DMS114 treated with DMSO at 0.1 percent for 48 hours (cell line): ENCODE measurements at regions not wholly inside any gene's neighbourhood (a gene's known extent, or its start where the extent isn't known, plus 50 kb on each side); places are given as distances from the start of the nearest gene placed in this dataset.
"Not testable (repeated sequence)": the region's sequence is repeated elsewhere in the genome, so short reads cannot be mapped to it uniquely, and the experiment has no call there.

Experiments used
- DNase-seq: peaks from one replicate; lab custom pipeline; 2025; ENCODE audit not compliant: unreplicated experiment; lab: John Stamatoyannopoulos, UW

GRCh38 chr18:29439398-29439797 lies 1262.5 kb upstream of the CDH2 start:
- no peak for DNase-seq

DNA sequence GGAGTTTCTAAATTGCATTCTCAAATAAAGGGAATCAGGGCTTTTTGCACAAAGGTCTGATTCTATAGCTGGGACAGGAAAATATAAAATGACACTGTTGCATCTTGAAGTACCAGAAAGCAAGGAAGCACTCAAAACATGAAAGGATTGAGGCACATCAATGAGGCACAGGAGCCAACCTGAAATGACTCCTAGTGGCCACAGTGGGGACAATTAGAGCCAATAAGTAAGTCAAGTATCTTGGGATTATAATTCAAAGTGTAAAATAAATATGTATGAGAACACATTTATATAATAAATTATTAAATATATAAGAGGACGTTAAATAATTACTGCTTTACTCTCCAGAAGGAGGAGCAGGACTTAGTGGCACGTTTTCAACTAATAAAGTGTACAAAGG lies 1259.5 kb upstream of the CDH2 start:
- no peak for DNase-seq

GRCh38 chr18:29434650-29435049 lies 1257.7 kb upstream of the CDH2 start:
- DNase-seq = no peak

- DNase-seq = no peak
Measured at GRCh38 chr18:29430416-29430815, 1253.5 kb upstream of the CDH2 start.

GRCh38 chr18:29418136-29418535 lies 1241.2 kb upstream of the CDH2 start:
- DNase-seq = no peak

- no peak for DNase-seq
Measured at GRCh38 chr18:29406996-29407395, 1230.1 kb upstream of the CDH2 start.

- no peak for DNase-seq
Measured at GRCh38 chr18:29397536-29397935, 1220.6 kb upstream of the CDH2 start.

DNA sequence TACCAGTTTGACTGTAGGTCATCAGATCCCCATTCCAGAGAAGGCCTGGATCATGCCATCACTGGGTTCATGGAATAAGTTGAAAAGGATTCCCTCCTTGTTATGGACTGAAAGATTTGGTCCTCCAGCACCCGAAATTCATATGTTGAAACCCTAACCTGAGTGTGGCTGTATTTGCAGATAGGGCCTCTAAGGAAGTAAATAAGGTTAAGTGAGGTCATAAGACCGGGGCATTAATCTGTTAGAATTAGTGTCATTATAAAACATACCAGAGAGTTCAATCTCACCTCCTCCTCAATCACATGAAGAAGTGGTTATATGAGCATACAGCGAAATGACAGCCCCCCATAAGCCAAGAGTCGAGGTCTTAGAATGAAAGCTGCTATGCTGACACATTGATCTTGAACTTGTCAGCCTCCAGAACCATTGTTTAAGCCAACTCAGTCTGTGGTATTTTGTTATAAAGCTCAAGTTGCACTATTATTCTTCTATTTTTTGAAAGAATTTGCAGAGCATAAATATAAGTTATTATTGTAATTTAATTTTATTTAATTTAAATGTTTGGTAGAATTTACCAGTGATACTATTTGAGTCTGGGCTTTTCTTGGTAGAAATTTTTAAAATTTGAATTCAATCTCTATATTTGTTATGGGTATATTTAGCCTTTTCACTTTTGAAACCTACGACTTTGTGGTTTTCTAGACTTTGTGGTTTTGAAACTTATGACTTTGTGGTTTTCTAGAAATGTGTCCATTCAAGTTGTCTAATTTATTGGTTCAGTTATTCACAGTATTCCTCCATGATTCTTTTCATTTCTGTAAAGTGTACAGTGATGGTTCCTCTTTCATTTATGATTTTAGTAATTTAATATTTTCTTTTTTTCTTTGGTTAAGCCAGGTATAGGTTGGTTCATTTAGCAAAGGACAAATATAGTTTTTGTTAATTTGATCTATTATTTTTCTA lies 1206.7 kb upstream of the CDH2 start:
- DNase-seq = no peak

- no peak for DNase-seq
Measured at GRCh38 chr18:29378651-29379136, 1201.8 kb upstream of the CDH2 start.

- DNase-seq = no peak
Measured at GRCh38 chr18:29377346-29377745, 1200.4 kb upstream of the CDH2 start.

DNA sequence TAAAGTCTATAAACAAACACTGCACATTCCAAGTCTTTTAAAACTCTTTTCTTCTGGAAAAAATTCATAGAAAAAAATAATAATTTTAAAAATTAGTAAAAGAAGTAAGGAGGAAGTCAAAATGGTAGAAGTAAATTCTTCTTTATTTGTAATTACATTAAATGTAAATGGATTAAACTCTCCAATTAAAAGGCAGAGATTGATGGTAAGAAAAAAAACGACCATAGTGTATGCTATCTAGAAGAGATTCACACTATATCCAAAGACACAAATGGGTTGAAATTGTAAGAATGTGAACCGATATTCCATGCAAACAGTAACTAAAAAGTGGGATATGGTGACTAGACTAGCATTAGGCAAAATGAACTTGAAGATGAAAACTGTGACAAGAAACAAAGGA lies 1196.1 kb upstream of the CDH2 start:
- no peak for DNase-seq

- DNase-seq = no peak
Measured at GRCh38 chr18:29361843-29362242, 1184.9 kb upstream of the CDH2 start.

- not testable (repeated sequence) for DNase-seq
Measured at GRCh38 chr18:29360659-29361058, 1183.7 kb upstream of the CDH2 start.

- not testable (repeated sequence) for DNase-seq
Measured at GRCh38 chr18:29359222-29359621, 1182.3 kb upstream of the CDH2 start.

DNA sequence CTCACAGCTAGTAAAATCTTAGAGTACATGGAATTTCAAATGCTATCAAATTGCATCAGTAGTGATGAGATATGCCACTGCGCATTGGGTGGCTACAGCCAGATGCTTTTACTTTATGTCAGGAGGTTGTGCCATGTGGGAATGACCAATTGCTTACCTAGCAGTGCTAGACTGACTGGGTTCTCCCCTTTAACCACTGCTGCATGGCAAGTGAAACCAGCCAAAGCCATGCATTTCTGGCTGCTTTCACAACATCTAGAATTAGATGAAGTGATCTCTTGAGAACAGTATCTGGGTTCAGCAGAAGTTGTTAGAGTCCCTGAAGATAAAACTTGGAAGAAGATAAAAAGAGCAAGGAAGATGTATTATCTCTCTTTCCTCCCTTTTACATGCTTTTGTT lies 1174.2 kb upstream of the CDH2 start:
- DNase-seq = no peak

GRCh38 chr18:29328932-29329331 lies 1152.0 kb upstream of the CDH2 start:
- DNase-seq = no peak

DNA sequence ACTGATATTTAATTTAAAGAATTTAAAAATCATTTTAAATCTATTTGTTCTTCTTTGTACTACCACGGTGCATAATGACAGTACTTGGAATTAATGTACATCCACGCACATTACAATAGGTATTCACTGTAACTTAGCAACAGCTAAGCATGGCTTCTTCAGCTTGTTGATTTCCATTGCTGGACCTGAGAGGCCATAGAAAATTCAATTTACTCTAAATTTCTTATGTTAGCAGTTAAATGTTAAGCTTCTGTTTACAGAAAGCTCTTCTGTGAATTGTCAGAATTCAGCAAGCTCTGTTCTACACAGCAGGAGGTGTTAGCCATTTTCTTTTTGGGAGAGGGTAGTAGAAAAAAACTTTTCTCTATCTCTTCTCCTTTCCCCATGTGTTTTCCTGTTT lies 1149.3 kb upstream of the CDH2 start:
- DNase-seq = no peak

GRCh38 chr18:29321561-29321960 lies 1144.6 kb upstream of the CDH2 start:
- DNase-seq = no peak

DNA sequence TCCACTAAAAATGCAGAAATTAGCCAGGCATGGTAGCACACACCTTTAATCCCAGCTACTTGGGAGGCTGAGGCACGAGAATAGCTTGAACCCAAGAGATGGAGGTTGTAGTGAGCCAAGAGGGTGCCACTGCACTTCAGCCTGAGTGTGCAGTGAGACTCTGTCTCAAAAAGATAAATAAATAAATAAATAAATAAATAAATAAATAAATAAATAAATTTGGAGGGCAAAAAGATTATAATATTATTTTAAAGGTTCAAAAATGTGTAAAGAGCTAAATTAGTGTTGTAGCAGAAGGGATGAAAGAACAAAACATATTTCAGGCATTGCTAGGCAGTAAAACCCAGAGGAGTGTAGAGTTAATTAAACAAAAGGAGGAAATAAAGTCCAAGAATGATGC lies 1136.4 kb upstream of the CDH2 start:
- no peak for DNase-seq

DNA sequence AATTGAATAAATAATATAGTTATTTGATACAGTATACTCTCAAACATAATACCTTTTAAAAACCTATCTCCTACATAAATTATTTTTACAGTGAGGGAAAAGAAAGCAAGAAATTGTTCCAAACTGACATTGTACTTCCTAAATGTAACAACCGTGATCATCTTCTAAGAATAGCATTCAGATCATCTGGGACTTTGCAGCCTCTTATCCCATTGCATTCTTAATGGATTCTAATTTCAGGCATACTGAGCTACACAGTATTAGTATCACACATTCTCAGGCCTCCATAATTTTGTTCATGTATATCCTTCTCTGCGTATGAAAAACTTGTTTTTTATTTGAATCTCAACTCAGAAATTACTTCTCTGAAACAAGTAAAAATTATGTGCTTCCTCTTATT lies 1134.7 kb upstream of the CDH2 start:
- DNase-seq = no peak

- DNase-seq = no peak
Measured at GRCh38 chr18:29309366-29309765, 1132.4 kb upstream of the CDH2 start.

DNA sequence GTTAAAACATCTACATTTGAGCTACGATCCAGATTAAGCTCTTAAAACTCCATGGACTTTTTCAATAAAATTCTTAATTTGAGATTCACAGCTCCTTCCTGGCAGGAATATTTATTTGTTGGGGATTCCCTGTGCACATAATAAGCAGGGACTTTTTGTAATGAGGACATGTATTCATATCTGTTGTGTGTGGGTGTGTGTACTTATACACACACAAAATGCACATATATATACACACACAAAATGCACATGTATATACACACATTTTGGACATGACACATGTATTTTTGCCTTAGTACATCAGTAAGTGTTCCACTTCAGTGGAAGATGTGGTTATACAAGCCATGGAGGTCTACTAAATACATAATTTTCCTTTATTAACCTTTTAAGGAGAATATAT lies 1131.1 kb upstream of the CDH2 start:
- no peak for DNase-seq

DNA sequence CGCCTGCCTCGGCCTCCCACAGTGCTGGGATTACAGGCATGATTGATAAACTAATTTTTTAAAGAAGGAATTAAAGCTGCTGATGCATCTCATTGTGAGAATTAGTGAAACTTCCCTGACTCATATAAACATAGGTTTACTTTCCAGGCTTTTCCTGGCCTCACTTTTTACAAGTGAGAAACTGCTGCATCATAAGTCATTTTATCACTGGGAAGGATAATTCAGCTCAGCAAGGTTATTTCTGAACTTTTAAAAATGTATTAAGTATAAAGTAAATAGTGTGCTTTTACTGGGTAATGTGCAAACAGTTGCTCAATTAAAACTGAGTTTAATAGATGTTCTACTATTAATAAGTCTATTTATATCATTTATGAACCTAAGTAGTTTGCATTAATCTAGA lies 1130.3 kb upstream of the CDH2 start:
- no peak for DNase-seq
